ENCODE measurements at regions not wholly inside any gene's neighbourhood (a gene's known extent, or its start where the extent isn't known, plus 50 kb on each side); places are given as distances from the start of the nearest gene placed in this dataset.
"Not testable (repeated sequence)": the region's sequence is repeated elsewhere in the genome, so short reads cannot be mapped to it uniquely, and the experiment has no call there.

DNA sequence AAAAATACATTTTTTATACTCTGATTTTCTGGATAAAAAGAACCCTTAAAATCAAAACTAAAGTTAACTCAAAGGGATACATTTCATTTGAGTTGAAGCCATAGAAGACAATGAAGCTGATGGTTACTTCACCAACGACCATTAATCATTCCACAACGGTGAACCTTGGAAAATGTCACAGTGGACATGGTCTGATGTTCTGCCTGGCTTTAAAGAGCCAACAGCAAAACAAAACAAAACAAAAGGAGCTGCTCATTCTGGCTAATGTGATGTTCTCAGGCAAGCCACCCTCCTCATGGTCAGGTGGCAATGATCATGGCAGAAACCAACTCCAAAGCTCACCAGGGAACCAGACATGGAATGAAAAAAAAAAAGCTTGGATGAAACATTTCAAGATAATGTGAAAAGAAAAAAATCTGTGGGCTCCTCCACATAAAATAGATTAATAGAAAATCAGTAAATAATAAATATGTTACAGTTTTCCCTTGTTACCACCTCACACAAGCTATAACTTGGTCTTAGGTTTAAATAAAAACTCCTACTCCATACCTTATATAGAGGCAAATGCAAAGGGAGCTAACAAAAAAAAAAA, 90.1 kb upstream of the SERTAD2 start:
- no peak for DNase-seq (ENCODE audit: low spot score)

DNA sequence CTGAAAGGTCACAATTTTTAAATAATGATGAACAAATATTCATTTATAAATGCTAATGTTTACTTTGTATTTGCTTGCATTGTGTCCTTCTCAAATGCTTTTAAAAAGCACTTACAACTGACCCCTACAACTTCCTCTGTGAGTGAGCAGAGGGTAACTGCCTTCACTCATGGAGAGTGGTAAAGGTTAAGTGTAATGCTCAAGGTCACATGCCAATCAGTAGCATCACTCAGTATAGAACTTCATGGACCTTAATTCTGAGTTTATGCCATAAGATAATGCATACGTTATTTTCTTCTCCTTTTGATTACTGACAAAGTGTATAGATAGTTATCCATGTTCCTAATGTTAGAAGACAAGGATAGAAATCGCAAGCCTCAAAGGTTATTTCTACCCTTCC, 91.8 kb upstream of the SERTAD2 start:
- no peak for DNase-seq (ENCODE audit: low spot score)

DNA sequence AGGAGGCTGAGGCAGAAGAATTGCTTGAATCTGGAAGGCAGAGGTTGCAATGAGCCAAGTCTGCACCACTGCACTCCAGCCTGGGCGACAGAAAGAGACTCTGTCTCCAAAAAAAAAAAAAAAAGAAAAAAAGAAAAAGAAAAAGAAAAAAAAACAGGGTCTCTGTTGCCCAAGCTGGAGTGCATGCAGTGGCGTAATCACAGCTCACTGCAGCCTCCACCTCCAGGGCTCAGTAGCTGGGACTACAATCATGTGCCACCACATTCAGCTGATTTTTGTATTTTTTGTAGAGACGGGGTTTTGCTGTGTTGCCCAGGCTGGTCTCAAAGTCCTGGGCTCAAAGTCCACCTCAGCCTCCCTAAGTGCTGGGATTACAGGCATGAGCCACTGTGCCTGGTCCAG, 94.0 kb upstream of the SERTAD2 start:
- not testable (repeated sequence) for DNase-seq (ENCODE audit: low spot score)

DNA sequence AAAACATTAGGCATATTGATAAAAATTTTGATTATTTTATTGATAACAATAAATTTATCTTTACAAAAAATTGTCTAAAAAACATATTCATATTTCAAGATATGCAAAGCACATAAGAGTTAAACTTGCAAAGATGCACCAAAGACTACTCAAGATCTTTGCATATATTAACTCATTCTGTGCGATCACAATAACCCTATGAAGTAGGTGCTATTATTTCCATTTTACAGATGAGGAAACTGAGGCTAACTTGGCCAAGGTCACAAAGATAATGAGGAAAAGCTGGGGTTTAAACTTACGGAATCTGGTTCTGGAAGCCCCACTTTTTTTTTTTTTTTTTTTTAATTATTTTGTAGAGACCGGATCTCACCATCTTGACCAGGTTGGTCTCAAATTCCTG, 94.4 kb upstream of the SERTAD2 start:
- no peak for DNase-seq (ENCODE audit: low spot score)

DNA sequence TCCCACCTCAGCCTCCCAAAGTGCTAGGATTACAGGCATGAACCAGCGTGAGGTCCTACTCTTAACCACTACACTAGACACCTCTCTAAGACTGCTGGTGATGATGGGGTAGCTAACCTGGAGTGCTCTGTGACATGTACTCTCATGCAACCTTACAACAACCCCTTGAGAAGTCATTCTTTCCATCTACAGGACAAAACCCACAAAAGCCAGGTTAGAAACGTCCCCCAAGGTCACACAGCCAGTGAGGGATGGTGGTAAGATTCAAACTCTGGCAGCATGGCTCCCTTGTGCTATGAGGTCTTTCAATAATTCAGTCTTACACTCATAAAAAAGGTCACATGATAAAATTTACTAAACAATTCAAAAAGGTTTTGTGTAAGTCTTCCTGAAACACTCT, 94.8 kb upstream of the SERTAD2 start:
- DNase-seq (ENCODE audit: low spot score): no peak

DNA sequence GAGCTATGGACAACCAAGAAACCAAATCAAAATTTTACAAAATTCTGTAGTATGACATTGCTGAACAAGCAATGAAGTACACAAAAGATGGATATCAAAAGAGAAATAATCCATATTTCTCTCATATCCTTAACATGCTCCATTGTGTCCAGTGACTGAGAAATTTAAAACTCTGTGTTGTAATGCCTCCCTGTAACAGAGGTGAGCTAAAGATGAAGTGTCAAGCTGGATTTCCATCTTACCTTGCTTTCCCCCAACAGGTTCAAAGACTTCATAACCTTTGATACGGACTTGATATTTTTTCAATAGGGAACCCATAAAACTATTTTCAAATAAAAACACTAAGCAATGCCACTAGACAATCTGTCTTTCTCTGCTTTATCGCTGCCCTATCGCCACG, 95.7 kb upstream of the SERTAD2 start:
- DNase-seq (ENCODE audit: low spot score): no peak

DNA sequence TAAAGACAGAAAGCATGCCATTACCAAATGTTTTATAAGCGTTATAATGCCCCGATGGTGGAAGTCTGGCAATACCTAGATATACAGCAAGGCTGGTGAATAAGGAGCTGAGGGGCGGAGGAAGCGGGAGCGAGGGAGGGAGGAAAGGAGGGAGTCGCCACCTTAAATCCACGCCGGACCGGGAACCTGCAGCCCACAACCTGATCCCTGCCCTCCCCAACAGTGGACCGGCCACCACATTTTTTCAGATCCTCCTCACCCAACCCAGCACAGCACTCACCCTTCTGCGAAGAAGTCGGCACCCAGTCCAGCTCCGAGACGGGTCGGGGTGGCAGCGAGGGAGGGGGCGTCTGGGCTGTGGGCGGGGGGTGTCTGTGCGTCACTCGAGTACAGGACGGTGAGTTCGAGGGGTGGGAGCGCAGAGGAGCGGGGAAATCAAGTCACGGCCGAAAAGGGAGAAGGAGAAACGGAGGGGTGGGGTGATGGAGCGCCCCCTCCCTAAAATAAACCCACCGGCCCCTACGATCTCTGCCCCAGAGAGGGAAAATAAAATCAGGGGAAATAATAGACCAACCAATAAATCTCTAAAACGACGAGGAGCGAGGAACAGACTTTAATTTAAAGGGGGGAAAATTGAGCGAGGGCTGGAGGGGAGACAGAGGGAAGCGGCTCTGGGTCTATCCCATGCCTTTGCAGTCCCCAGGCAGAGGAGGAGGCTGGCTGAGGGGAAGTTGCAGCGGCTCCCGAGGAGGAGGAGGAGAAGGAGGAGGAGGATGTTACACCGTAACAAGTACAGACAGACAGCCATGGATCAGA, 96.5 kb upstream of the SERTAD2 start:
- peak; percentile 38 for DNase-seq (ENCODE audit: low spot score)

DNA sequence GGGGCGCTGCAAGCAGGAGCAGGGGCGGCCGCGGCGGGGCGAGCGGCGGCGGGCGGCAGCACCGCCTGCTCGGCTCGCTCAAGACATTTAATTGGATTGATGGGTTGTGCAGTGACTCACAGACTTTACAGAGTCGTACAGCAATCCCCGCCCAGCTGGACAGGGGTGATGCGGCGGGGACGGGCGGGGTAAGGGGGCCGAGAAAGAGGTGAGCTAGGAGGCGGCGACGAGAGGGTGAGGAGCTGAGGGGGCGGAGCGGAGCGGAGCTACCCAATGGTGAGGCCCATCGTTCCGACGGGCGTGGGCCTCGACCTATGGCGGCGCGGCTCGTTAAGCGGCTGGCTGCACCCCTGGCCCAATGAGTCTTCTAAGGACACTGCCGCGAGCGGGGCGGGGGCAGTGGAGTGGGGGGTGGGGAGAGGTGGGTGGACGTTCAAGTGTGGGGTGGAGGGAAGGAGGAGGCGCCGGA, 97.1 kb upstream of the SERTAD2 start:
- peak; percentile 97 for DNase-seq (ENCODE audit: low spot score)

DNA sequence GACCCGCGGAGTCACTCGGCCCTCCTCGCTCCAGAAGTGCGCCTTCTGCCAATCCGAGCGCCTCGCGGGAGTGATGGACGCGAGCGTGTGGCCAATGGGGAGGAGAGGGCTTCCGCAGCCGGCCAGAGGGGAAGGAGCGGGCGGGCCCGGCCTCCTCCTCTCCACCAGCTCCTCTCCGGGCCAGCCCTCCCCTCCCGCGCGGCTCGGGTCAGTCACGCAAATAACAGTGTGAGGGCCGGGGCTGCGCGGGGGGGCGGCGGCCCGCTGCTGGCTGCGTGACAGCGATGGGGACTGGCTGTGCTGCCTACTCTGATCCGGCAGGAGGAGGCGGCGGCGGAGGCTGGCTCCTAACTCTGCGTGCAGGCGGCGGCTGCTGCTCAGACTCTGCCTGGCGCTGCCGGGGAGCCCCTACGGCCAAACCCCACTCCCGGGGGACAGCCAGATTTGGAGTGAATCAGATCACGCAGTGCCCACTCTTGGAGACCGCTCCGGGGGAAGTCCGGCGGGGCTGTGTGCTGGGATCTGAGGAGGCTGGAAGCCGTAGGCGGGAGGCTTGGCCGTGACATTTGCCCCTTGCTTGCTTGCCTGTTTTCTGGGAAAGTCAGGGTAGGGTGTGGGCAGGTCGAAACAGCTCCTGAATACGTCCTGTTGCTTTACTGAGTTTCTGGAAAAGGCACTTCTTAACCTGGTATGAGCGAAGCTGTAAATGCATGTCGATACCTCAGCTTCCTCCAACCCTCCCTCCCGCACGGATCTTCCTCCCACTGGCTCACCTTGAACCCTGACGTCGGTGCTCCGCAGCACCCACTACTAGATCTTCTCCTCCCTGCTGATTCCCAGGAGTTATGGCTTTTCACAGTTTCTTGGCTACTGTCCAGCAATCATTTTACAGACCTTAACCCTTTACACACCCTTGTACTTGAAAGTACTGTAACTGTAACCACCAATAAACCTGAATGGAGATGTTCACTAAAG, 97.9 kb upstream of the SERTAD2 start:
- peak; percentile 98 for DNase-seq (ENCODE audit: low spot score)

DNA sequence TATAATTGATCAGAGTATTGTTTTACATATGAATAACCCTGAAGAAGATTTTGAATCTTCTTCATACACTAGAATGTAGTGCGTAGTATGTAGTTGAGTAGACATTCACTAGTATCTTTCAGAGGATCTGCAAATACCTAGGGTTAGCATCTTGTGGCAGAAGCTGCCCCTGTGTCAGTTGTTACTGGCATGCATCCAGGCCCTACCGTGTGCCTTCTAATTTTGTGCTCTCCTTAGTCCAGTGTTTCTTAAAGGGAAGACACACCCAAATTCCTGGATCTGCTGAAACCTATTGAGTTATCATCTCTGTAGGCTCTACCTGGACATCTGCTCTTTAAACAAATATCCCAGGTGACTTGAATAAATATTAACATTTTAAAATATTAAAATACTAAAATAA, 99.7 kb upstream of the SERTAD2 start:
- no peak for DNase-seq (ENCODE audit: low spot score)

DNA sequence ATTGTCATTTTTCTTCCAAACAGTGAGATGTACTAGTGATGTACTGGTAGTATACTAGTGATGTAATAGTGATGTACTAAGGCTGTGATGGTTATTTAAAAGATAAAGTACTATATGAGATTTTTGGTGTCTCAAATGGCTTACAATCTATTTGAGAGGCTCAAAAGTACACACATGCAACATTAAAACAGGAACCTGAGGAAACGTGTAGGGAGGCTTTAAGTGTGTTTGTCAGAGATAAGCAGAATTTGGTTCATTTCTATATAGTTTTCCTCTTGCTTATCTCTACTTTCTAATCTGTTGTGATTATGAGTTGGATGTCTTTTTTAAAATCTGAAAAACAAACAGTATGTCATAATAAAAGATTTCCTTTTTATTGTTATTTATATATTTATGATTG, 100.9 kb upstream of the SERTAD2 start:
- DNase-seq (ENCODE audit: low spot score): no peak

DNA sequence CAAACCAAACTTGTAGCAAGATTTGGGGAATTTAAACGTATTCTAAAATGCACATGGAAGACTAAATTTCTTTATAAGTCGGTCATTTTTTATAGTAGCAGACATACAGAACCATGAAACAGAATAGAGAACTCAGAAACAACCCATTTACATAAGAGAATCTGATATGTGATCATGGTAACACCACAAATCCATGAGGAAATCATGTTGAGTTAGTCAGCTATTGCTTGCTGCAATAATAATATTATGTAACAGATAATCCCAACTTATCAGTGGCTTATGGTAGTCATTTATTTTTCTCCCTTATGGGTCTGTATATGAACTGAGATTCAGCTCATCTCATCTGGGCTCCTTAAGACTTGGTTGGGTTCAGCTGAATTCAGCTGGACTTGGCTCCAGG, 103.4 kb upstream of the SERTAD2 start:
- no peak for DNase-seq (ENCODE audit: low spot score)

DNA sequence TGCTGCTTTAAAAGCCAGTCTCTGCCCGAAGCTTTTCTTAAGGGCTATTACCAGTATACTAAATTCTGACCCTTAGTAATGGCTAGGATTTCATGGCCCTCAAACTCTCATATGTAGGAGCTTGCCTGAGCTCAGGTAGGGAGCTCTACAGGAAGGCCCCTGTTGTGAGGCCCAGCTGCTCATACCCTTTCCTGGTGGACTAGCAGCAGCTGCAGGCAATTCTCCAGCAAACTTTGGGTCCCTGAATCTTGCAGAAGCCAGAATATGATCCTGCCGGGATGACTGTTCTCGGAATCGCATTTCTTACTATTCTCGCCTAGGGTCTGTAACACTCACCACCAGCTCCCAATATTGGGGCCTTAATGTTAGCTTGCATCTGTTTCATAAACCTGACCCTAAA, 106.4 kb upstream of the SERTAD2 start:
- no peak for DNase-seq (ENCODE audit: low spot score)

DNA sequence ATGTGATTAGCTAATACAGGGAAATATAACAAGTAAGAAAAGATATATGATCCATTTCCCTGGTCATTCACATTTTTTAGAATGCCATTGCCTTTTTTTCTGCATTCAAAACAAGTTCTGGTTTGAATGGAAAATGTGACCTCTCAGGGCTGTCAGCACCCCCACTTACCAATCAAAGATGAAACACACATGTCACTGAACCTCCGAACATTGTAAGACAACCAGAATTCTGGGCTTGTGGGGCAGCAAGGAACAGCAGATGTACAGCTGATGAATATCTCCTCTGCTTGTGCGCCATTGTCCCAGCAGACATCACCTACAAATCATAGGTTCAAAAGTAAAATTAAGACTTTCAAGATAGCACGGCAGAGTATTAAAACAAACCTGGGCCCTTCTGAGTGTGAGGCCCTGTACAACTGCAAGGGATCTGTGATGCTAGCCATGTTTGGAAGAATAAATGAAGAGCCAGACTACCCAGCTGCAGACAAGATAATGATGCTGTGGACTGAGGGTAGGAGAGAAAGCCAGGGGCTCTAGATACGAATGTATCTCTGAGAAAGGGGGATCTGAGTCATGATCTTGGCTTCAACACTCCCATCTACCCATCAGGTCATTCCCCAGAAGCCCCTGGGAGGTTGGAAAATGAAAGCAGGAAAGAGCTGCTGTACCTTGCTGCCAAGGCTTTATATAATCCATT, 108.7 kb upstream of the SERTAD2 start:
- no peak for DNase-seq (ENCODE audit: low spot score)

DNA sequence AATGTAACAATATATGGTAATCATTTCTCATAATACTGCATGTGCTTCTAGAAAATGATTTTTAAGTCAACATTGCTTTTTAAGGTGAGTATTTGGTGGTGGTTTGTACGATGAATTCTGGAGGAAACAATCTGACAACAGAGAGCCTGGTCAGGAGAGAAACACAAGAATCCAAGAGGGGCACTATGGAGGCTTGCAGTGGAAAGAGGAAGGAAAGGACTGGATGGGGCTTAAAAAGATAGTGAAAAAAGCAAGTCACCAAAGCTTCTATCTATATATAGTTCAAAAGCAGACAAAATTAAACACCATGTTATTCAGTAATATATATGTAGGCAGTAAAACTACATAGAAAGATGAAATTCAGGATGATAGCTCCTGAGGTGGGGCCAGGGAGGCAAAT, 109.4 kb upstream of the SERTAD2 start:
- DNase-seq (ENCODE audit: low spot score): no peak

DNA sequence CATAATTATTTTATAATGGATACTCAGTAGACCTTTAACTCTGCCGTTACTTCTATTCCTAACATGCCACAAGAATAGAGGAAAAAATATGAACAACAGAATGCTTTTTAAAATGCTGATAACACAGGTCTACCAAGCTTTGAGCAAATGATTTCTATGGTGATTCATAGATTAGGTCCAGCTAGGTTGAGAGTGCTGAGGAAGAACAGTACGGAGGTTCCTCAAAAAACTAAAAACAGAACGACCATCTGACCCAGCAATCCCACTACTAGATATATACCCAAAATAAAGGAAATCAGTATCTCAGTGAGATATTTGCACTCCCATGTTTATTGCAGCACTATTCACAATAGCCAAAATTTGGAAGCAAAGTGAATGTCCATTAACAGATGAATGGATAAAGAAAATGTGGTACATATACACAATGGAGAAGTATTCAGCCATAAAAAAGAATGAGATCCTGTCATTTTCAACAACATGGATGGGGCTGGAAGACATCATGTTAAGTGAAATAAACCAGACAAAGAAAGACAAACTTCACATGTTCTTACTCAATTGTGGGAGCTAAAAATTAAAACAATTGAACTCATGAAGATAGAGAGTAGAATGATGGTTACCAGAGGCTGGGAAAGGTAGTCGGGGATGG, 111.6 kb upstream of the SERTAD2 start:
- no peak for DNase-seq (ENCODE audit: low spot score)

DNA sequence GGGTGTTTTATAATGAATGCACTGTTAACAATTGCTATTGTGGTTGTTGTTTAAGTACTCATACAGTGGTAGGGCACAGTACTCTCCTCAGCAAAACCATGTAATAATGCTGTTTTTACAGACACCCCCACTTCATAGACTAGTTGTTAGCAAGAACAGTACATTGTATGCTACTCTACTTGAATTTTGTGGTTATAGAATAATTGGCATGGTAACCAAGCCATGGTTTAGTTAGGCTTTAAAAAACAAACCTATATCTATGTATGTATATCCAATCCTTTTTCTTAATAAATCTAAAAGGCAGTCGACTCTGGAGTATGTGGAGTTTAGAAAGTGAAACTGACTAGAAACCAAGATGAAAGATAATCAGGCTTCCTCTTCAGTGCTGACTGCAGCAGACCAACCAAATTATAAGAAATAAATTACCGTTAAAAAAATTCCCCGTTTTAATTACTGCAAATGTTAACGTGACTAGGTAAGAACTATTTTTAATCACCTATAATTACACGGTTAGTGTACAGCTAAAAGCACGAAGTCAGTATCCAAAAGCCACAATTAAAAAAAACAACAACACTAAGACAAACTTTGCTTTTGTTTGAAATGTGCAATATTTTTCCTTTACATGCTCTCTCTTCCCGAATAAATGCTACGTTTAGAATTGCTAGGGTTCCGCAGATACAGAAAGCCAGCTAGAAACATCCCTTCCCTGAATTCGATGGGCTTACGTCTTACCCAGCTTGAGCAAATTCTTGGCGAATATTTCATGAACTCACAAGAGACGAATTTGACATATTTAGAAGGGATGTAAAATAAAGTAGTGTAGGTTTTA, 113.3 kb upstream of the SERTAD2 start:
- DNase-seq (ENCODE audit: low spot score): peak; percentile 25

DNA sequence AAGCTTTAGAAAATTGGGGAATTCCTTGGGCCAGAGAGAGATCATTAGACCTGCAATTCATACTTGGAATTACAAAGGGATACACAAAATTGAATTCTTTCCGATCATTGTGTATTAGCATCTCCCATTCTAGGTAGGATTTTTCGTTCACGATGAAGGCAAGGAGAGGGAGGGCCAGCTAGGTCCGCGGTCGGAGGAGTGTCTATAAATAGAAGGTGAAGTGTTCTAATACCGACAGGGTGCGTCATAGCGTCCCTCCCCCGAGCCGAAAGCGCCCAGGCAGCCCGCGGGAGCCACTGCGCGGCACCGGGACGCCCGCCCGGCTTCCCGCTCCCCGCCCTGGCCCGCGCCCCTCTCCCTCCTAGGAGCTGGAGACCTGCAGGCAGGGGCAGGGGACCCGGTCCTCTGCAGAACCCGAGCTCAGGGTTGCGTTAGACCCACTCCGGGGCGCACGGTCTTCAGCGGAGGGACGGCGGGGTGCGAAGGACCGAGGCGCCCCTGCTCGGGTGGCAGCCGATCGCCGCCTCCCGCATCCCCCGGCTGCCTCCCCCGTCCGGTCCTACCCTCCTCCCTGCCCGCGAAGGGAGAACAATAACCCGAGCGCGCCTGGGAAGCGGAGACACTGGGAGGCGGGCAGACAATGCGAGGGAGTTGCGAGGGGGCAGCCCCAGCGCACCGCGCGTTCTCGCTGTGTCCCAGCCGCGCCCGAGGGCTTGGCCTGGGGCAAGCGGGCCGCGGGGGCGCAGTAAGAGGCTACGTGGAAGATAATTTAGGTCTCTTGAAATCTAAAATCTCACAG, 114.2 kb upstream of the SERTAD2 start:
- DNase-seq (ENCODE audit: low spot score): peak; percentile 93

DNA sequence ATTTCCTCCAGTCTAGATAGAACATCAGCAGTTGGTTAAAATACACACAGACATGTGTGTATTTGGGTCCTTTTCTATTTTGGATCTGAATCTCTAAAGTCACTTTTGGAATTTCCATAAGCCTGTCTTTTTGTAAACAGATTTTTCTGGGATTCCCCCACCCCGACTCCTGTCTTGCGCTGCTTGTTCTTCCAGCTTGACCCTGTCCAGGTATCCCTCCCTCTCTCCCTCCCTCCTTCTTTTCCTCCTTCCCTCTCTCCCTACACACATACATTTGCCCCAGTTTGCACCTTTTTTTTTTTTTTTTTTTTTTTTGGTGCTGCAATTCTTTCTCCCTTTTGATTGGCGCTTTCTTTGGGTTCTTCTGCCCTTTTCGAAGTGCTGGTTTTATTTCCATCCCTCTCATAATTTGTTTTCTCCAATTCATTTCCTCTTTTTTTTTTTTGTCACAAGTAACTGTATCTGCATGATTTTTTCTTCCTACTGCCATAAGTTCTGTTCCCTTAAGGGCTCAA, 114.8 kb upstream of the SERTAD2 start:
- no peak for DNase-seq (ENCODE audit: low spot score)
